Mesenchymal stem cell (in vitro differentiated cells and primary cell): ENCODE measurements at regions not wholly inside any gene's neighbourhood (a gene's known extent, or its start where the extent isn't known, plus 50 kb on each side); places are given as distances from the start of the nearest gene placed in this dataset.

Experiments used
- DNase-seq: peaks from one replicate; pipeline ENCODE4 v3.0.0-alpha.2; 2013
- H2AFZ ChIP-seq: one replicate; pipeline ENCODE4 v1.6.1; 2013; ENCODE audit warnings: low read depth, mild to moderate bottlenecking, control low read depth, inconsistent platforms, low read length, moderate library complexity
- H2AK5ac ChIP-seq: 2 replicates; pipeline ENCODE4 v1.6.1; 2013; ENCODE audit warnings: low read length, moderate library complexity, mild to moderate bottlenecking, inconsistent platforms; ENCODE audit not compliant: severe bottlenecking
- H2BK120ac ChIP-seq: one replicate; pipeline ENCODE4 v1.6.1; 2013; ENCODE audit warnings: low read depth, mild to moderate bottlenecking, inconsistent platforms, low read length, moderate library complexity
- H2BK12ac ChIP-seq, 2 experiments: one replicate each; pipeline ENCODE4 v1.6.1; 2013; ENCODE audit warnings: inconsistent platforms in 2 of 2, low read length in 2 of 2, mild to moderate bottlenecking in 2 of 2, moderate library complexity in 2 of 2, control low read depth in 1 of 2
- H2BK15ac ChIP-seq: one replicate; pipeline ENCODE4 v1.6.1; 2013; ENCODE audit warnings: mild to moderate bottlenecking, low read depth, inconsistent platforms; ENCODE audit not compliant: poor library complexity, severe bottlenecking
- H2BK5ac ChIP-seq: 2 replicates; pipeline ENCODE4 v1.6.1; 2013; ENCODE audit warnings: low read depth, mild to moderate bottlenecking, low read length, control low read depth, inconsistent platforms; ENCODE audit not compliant: poor library complexity, severe bottlenecking
- H3K14ac ChIP-seq, 2 experiments: one replicate each; pipeline ENCODE4 v1.6.1; 2013; ENCODE audit warnings: inconsistent platforms in 2 of 2, low read length in 2 of 2, control low read depth in 1 of 2, mild to moderate bottlenecking in 1 of 2, moderate library complexity in 1 of 2
- H3K18ac ChIP-seq, 2 experiments: one replicate each; pipeline ENCODE4 v1.6.1; 2013; ENCODE audit warnings: inconsistent platforms in 2 of 2, low read length in 2 of 2, control low read depth in 1 of 2, low read depth in 1 of 2, mild to moderate bottlenecking in 1 of 2
- H3K23ac ChIP-seq, 2 experiments: one replicate each; pipeline ENCODE4 v1.6.1; 2013; ENCODE audit warnings: inconsistent platforms in 2 of 2, low read length in 2 of 2, mild to moderate bottlenecking in 2 of 2, moderate library complexity in 2 of 2, control low read depth in 1 of 2
- H3K27ac ChIP-seq: 2 replicates; pipeline ENCODE4 v1.5.1; 2013; ENCODE audit warnings: mild to moderate bottlenecking, moderate library complexity, low read length, control low read depth, inconsistent platforms; ENCODE audit not compliant: poor library complexity, severe bottlenecking
- H3K27me3 ChIP-seq, 2 experiments: 2 replicates each; pipeline versions ENCODE4 v1.6.1 to v1.7.0; 2013; ENCODE audit warnings: low read length in 2 of 2, mild to moderate bottlenecking in 2 of 2, moderate library complexity in 2 of 2, control low read depth in 1 of 2, inconsistent platforms in 1 of 2; ENCODE audit not compliant: control insufficient read depth in 1 of 2, insufficient read depth in 1 of 2
- H3K36me3 ChIP-seq, 2 experiments: 2 replicates each; pipeline versions ENCODE4 v1.6.1 to v1.7.0; 2013; ENCODE audit warnings: low read length in 2 of 2, control low read depth in 1 of 2, inconsistent platforms in 1 of 2, low read depth in 1 of 2, mild to moderate bottlenecking in 1 of 2; ENCODE audit not compliant: insufficient read depth in 2 of 2, control insufficient read depth in 1 of 2
- H3K4ac ChIP-seq, 2 experiments: one replicate each; pipeline ENCODE4 v1.6.1; 2013; ENCODE audit warnings: inconsistent platforms in 2 of 2, low read length in 2 of 2, mild to moderate bottlenecking in 2 of 2, moderate library complexity in 2 of 2, control low read depth in 1 of 2, low read depth in 1 of 2
- H3K4me1 ChIP-seq: 2 replicates; pipeline ENCODE4 v1.6.1; 2013; ENCODE audit warnings: low read depth, low read length, control low read depth; ENCODE audit not compliant: control insufficient read depth, insufficient read depth
- H3K4me2 ChIP-seq: 2 replicates; pipeline ENCODE4 v1.6.1; 2013; ENCODE audit warnings: low read length, mild to moderate bottlenecking, inconsistent platforms; ENCODE audit not compliant: poor library complexity, severe bottlenecking
- H3K4me3 ChIP-seq, 2 experiments: 2 replicates each; pipeline versions ENCODE4 v1.5.1 to v1.7.0; 2013; ENCODE audit warnings: low read length in 2 of 2, mild to moderate bottlenecking in 2 of 2, control low read depth in 1 of 2, low read depth in 1 of 2; ENCODE audit not compliant: insufficient read depth in 1 of 2
- H3K79me1 ChIP-seq: replicated peaks from 2 replicates; pipeline ENCODE4 v1.6.1; 2013; ENCODE audit warnings: mild to moderate bottlenecking, control low read depth, low read length, inconsistent platforms; ENCODE audit not compliant: poor library complexity, severe bottlenecking
- H3K9ac ChIP-seq: 2 replicates; pipeline ENCODE4 v1.7.0; 2013; ENCODE audit warnings: mild to moderate bottlenecking, low read length, moderate library complexity
- H3K9me3 ChIP-seq: 2 replicates; pipeline ENCODE4 v1.7.0; 2013; ENCODE audit warnings: mild to moderate bottlenecking, low read length; ENCODE audit not compliant: control insufficient read depth
- H4K8ac ChIP-seq: one replicate; pipeline ENCODE4 v1.6.1; 2013; ENCODE audit warnings: inconsistent platforms, mild to moderate bottlenecking, low read length, moderate library complexity
- H4K91ac ChIP-seq: one replicate; pipeline ENCODE4 v1.6.1; 2013; ENCODE audit warnings: mild to moderate bottlenecking, low read length, inconsistent platforms
- WGBS: methylation state at CpG from one replicate; pipeline ENCODE4 v1.1.7; 2013; ENCODE audit warnings: mixed read lengths; 5-methylcytosine and 5-hydroxymethylcytosine counted together

- no peak overlapping the region for H3K23ac ChIP-seq
- H3K9me3 ChIP-seq, result no peaks in the 10 kb centered on the region
- DNase-seq, result no peak
- no peak overlapping the region for H2BK15ac ChIP-seq
- no peaks in the 10 kb centered on the region for H3K79me1 ChIP-seq
- H3K4ac ChIP-seq, result no peak overlapping the region
- no peak overlapping the region for H3K18ac ChIP-seq
- H2AFZ ChIP-seq, result no peak overlapping the region
- H3K4me1 ChIP-seq, result peaks cover 8% of the 10 kb centered on the region
- H2BK5ac ChIP-seq, result no peak overlapping the region
- H3K27me3 ChIP-seq, result peaks cover 0 to 6% of the 10 kb centered on the region in 2 experiments
- H2BK120ac ChIP-seq, result no peak overlapping the region
- no peak overlapping the region for H2AK5ac ChIP-seq
- WGBS, result 77% methylated on average over 4 of the region's 5 CpGs
- no peak overlapping the region for H3K27ac ChIP-seq
- no peak overlapping the region for H3K4me3 ChIP-seq
- H3K14ac ChIP-seq, result no peak overlapping the region
- no peak overlapping the region for H4K8ac ChIP-seq
- H3K9ac ChIP-seq, result no peak overlapping the region
- H3K4me2 ChIP-seq, result no peak overlapping the region
- H2BK12ac ChIP-seq, result no peak overlapping the region
- no peaks in the 10 kb centered on the region for H3K36me3 ChIP-seq
- no peak overlapping the region for H4K91ac ChIP-seq
Measured at GRCh38 chr6:6738922-6739716, 150.6 kb downstream of the LY86 start.

- Histone ChIP-seq H2AFZ (no peak overlapping the region), H3K27ac (no peak overlapping the region), H3K4ac (no peak overlapping the region), H3K14ac (no peak overlapping the region), H3K4me1 (peaks cover 5% of the 10 kb centered on the region), H4K91ac (no peak overlapping the region), H3K18ac (no peak overlapping the region), H3K23ac (no peak overlapping the region), H3K36me3 (no peaks in the 10 kb centered on the region), H3K9me3 (no peaks in the 10 kb centered on the region), H2BK15ac (peak overlapping the region; percentile 6), H3K9ac (no peak overlapping the region), H3K4me2 (no peak overlapping the region), H3K79me1 (no peaks in the 10 kb centered on the region), H2BK120ac (no peak overlapping the region), H3K4me3 (no peak overlapping the region), H2BK5ac (no peak overlapping the region), H2AK5ac (no peak overlapping the region), H2BK12ac (no peak overlapping the region), H3K27me3 (peaks cover 0 to 6% of the 10 kb centered on the region in 2 experiments), H4K8ac (no peak overlapping the region)
- DNase-seq, result no peak
- 90% methylated on average over 6 of the region's 7 CpGs for WGBS
Measured at GRCh38 chr6:6740595-6740994, 152.1 kb downstream of the LY86 start.

GRCh38 chr6:6741264-6741663, 152.7 kb downstream of the LY86 start:
- H2AFZ ChIP-seq, result no peak overlapping the region
- no peaks in the 10 kb centered on the region for H3K9me3 ChIP-seq
- 32% methylated on average over 2 of the region's 4 CpGs for WGBS

GRCh38 chr6:6742535-6742934, 154.0 kb downstream of the LY86 start:
- H2BK15ac ChIP-seq, result no peak overlapping the region
- no peak overlapping the region for H3K9ac ChIP-seq
- no peak overlapping the region for H3K18ac ChIP-seq
- no peak overlapping the region for H2AFZ ChIP-seq
- H3K27me3 ChIP-seq, result peaks cover 0 to 6% of the 10 kb centered on the region in 2 experiments
- H3K27ac ChIP-seq, result no peak overlapping the region
- H3K23ac ChIP-seq, result no peak overlapping the region
- H4K91ac ChIP-seq, result no peak overlapping the region
- no peaks in the 10 kb centered on the region for H3K9me3 ChIP-seq
- no peak for DNase-seq
- no peak overlapping the region for H2BK120ac ChIP-seq
- H3K4me2 ChIP-seq, result no peak overlapping the region
- H4K8ac ChIP-seq, result no peak overlapping the region
- no peak overlapping the region for H2AK5ac ChIP-seq
- no peak overlapping the region for H2BK12ac ChIP-seq
- no peak overlapping the region for H3K4ac ChIP-seq
- no peak overlapping the region for H3K4me3 ChIP-seq
- WGBS, result 90% methylated on average over 2 of the region's 2 CpGs
- peaks cover 7% of the 10 kb centered on the region for H3K4me1 ChIP-seq
- no peak overlapping the region for H3K14ac ChIP-seq
- H2BK5ac ChIP-seq, result no peak overlapping the region
- no peaks in the 10 kb centered on the region for H3K79me1 ChIP-seq
- H3K36me3 ChIP-seq, result no peaks in the 10 kb centered on the region

More at GRCh38 chr6:6741264-6741663, 152.7 kb downstream of the LY86 start:
- Histone ChIP-seq H2BK15ac (no peak overlapping the region), H4K8ac (no peak overlapping the region), H4K91ac (no peak overlapping the region), H3K4me2 (no peak overlapping the region), H3K4me3 (no peak overlapping the region), H3K79me1 (no peaks in the 10 kb centered on the region), H3K4me1 (peaks cover 5% of the 10 kb centered on the region), H3K36me3 (no peaks in the 10 kb centered on the region), H3K27me3 (peaks cover 0 to 6% of the 10 kb centered on the region in 2 experiments), H2AK5ac (no peak overlapping the region), H3K18ac (no peak overlapping the region), H2BK12ac (peak overlapping the region in 1 of 2 experiments; percentile 68), H3K23ac (no peak overlapping the region), H2BK5ac (no peak overlapping the region), H3K4ac (no peak overlapping the region), H3K27ac (no peak overlapping the region), H3K14ac (peak overlapping the region in 1 of 2 experiments; percentile 44), H3K9ac (no peak overlapping the region), H2BK120ac (no peak overlapping the region)
- no peak for DNase-seq
